ENCODE measurements at regions not wholly inside any gene's neighbourhood (a gene's known extent, or its start where the extent isn't known, plus 50 kb on each side); places are given as distances from the start of the nearest gene placed in this dataset.

DNA sequence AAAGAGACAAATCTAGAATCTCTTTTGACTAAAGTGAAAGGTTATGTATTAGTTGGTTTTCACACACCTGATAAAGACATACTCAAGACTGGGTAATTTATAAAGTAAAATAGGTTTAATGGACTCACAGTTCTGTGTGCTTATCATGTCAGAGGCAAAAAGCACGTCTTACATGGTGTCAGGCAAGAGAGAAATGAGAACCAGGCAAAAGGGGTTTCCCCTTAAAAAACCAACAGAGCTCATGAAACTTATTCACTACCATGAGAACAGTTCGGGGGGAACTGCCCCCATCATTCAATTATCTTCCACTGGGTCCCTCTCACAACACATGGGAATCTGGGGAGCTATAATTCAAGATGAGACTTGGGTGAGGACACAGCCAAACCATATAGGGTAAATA lies 486.8 kb downstream of the DACH1 start:
- Mint-ChIP-seq H3K4me1 (no peaks in the 10 kb centered on the region), H3K4me3 (no peak overlapping the region), H3K36me3 (ENCODE audit: insufficient read depth in 1 of 3, low read depth in 3 of 3) (no peaks in the 10 kb centered on the region), H3K9me3 (no peaks in the 10 kb centered on the region), H3K27me3 (ENCODE audit: low read depth) (no peaks in the 10 kb centered on the region), H3K27ac (no peak overlapping the region)
- no peak overlapping the region for H3K14ac ChIP-seq (ENCODE audit: insufficient read depth, low read length)
- H2BK20ac ChIP-seq (ENCODE audit: low read depth, low read length, poor library complexity, severe bottlenecking), result no peak overlapping the region
- no peaks in the 10 kb centered on the region for H3K79me2 ChIP-seq (ENCODE audit: insufficient read depth, low read length)
- H2BK12ac ChIP-seq (ENCODE audit: insufficient read length, low read depth, low read length), result no peak overlapping the region
- no peak overlapping the region for H4K91ac ChIP-seq (ENCODE audit: insufficient read length, low read depth, low read length)
- H2AFZ ChIP-seq (ENCODE audit: low read length), result no peak overlapping the region
- H3K9me3 ChIP-seq (ENCODE audit: control insufficient read depth, low read depth, low read length), result no peaks in the 10 kb centered on the region
- no peaks in the 10 kb centered on the region for H4K20me1 ChIP-seq (ENCODE audit: control insufficient read depth, insufficient read depth, insufficient read length)
- H3K18ac ChIP-seq (ENCODE audit: insufficient read length, low read depth, low read length), result no peak overlapping the region
- no peak overlapping the region for H2BK120ac ChIP-seq (ENCODE audit: low read depth, low read length, poor library complexity, severe bottlenecking)
- H4K5ac ChIP-seq (ENCODE audit: insufficient read length, low read depth, low read length), result no peak overlapping the region
- no peak overlapping the region for H3K4me2 ChIP-seq (ENCODE audit: insufficient read depth, insufficient read length, low read length)
- no peaks in the 10 kb centered on the region for H3K23me2 ChIP-seq (ENCODE audit: insufficient read length, low read depth, low read length, poor library complexity, severe bottlenecking)
- DNase-seq, result no peak
- H3T11ph ChIP-seq (ENCODE audit: low read length), result no peak overlapping the region
- no peak overlapping the region for H2AK5ac ChIP-seq (ENCODE audit: insufficient read length, low read length)
- no peak overlapping the region for H3K9ac ChIP-seq (ENCODE audit: extremely low read depth, insufficient read length, low read length)
- TF ChIP-seq, protein P1, sequence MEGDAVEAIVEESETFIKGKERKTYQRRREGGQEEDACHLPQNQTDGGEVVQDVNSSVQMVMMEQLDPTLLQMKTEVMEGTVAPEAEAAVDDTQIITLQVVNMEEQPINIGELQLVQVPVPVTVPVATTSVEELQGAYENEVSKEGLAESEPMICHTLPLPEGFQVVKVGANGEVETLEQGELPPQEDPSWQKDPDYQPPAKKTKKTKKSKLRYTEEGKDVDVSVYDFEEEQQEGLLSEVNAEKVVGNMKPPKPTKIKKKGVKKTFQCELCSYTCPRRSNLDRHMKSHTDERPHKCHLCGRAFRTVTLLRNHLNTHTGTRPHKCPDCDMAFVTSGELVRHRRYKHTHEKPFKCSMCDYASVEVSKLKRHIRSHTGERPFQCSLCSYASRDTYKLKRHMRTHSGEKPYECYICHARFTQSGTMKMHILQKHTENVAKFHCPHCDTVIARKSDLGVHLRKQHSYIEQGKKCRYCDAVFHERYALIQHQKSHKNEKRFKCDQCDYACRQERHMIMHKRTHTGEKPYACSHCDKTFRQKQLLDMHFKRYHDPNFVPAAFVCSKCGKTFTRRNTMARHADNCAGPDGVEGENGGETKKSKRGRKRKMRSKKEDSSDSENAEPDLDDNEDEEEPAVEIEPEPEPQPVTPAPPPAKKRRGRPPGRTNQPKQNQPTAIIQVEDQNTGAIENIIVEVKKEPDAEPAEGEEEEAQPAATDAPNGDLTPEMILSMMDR (conservative IDR thresholded peaks at IDR 0.05), result no peak
- no peaks in the 10 kb centered on the region for H3K4me1 ChIP-seq (ENCODE audit: insufficient read depth, low read length)
- no peak overlapping the region for H3K56ac ChIP-seq (ENCODE audit: insufficient read length, low read depth, low read length)
- H3K23ac ChIP-seq (ENCODE audit: insufficient read length, low read depth, low read length), result no peak overlapping the region
- H3K4ac ChIP-seq (ENCODE audit: low read depth, low read length), result no peak overlapping the region
- no peak overlapping the region for H2BK5ac ChIP-seq (ENCODE audit: insufficient read length, low read length)
- H3K27ac ChIP-seq (ENCODE audit: insufficient read length, low read depth, low read length), result no peak overlapping the region
- no peaks in the 10 kb centered on the region for H3K27me3 ChIP-seq (ENCODE audit: insufficient read depth, low read length)
- no peak overlapping the region for H4K8ac ChIP-seq (replicated peaks; ENCODE audit: insufficient read length, low read depth, low read length)
- H2BK15ac ChIP-seq (ENCODE audit: low read depth, low read length), result no peak overlapping the region
- no CpG with 5 or more reads among the region's 2 CpGs for WGBS (ENCODE audit: extremely low coverage, insufficient read length, low lambda C conversion rate)
- no peaks in the 10 kb centered on the region for H3K79me1 ChIP-seq (ENCODE audit: insufficient read depth, low read depth, low read length, poor library complexity, severe bottlenecking)
